Large intestine (tissue), 3 donors: ENCODE measurements at regions not wholly inside any gene's neighbourhood (a gene's known extent, or its start where the extent isn't known, plus 50 kb on each side); places are given as distances from the start of the nearest gene placed in this dataset.
A peak's percentile ranks its signal among the peaks of the same experiment; 100 is the strongest.

ENCODE experiments used
- DNase-seq, 2 donors: peaks; one replicate each; pipeline versions ENCODE4 v3.0.0 to v3.0.0-alpha.2; 2013
- H3K27ac ChIP-seq: one replicate; pipeline ENCODE4 v1.5.1; 2013; ENCODE audit warnings: low read length
- H3K27me3 ChIP-seq: 2 replicates; pipeline ENCODE4 v1.6.1; 2013; ENCODE audit warnings: low read length; ENCODE audit not compliant: control insufficient read depth, insufficient read depth
- H3K36me3 ChIP-seq: 2 replicates; pipeline ENCODE4 v1.6.1; 2013; ENCODE audit warnings: low read length; ENCODE audit not compliant: control insufficient read depth, insufficient read depth
- H3K4me1 ChIP-seq: one replicate; pipeline ENCODE4 v1.6.1; 2013; ENCODE audit warnings: low read length; ENCODE audit not compliant: control insufficient read depth, insufficient read depth
- H3K4me3 ChIP-seq: one replicate; pipeline ENCODE4 v1.5.1; 2013; ENCODE audit warnings: low read length
- H3K9me3 ChIP-seq: one replicate; pipeline ENCODE4 v1.6.1; 2013; ENCODE audit warnings: mild to moderate bottlenecking, low read depth, low read length, moderate library complexity; ENCODE audit not compliant: control insufficient read depth
- WGBS: methylation state at CpG from one replicate; pipeline ENCODE4 v1.1.5; 2013; ENCODE audit warnings: low lambda C conversion rate; ENCODE audit not compliant: insufficient coverage; 5-methylcytosine and 5-hydroxymethylcytosine counted together

DNA sequence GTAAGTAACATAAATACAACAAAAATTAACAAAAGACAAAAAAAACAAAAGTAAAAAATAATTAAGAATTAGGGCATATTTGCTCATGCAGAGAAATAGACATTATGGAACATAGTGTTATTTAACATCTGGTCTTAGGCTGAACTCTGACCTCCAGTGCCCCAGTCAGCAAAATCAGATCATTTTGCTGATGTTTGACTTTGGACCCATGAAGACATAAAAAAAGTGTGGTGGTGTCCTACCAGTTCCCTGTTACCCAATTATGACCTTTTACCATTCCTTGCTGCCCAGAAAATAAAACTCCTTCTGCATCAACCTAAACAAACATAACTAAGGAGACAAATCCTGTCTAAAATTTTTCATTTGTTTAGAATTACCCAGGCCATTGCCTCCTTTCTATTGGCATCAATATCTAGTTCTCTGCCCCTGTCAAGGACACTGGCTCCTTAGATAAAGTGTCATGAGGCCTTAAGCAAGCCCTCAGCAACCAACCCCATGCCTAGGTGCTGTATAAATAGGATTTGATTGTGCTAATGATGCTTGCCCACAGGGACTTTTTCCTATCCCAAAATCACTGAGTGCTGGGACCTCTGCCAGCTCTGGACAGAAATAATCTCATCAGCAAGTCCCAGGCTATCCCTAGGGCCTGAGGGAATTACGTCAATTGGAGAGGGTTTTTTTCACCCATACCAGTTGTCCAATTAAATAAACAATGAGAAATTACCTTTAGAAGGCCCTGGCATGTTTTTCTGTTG is 334.5 kb upstream of the UMPS start:
- Histone ChIP-seq H3K36me3 (no peaks in the 10 kb centered on the region), H3K27me3 (no peaks in the 10 kb centered on the region), H3K4me3 (no peak overlapping the region), H3K4me1 (peaks cover 43% of the 10 kb centered on the region), H3K9me3 (no peaks in the 10 kb centered on the region), H3K27ac (peak overlapping the region; percentile 86)
- peak; percentile 53 to 75 for DNase-seq
- WGBS: no CpG with 5 or more reads among the region's 1 CpG

DNA sequence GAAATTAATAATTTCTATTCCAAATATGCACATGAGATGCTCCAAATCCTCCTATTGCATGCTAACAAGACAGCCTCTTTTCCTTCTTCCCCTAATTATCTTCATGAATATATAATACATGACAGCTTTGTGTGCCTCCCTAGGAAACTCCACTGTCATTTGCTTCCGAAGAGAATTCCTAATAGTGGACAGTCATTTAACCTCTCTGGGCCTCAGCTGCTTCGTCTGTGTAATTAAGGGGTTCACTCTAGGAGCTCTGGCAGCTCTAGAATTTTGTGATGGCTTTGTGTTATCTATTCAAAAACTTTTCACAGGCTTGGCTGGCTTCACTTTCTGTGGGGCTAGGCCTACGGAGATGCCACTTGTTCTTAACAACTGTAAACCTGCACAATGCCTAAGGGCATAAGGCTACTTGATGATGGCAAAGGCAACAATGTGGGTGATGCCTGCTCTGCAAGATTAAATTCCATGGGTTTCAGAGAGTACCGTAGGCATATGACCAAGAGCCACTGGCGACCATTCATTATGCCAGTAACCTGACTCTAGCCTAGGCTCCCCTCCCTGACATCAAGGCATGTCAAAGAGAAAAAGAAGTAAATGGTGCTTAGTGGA is 333.8 kb upstream of the UMPS start:
- no peaks in the 10 kb centered on the region for H3K36me3 ChIP-seq
- H3K9me3 ChIP-seq: no peaks in the 10 kb centered on the region
- H3K4me1 ChIP-seq: peaks cover 44% of the 10 kb centered on the region
- H3K4me3 ChIP-seq: no peak overlapping the region
- DNase-seq: no peak
- no peaks in the 10 kb centered on the region for H3K27me3 ChIP-seq
- H3K27ac ChIP-seq: peak overlapping the region; percentile 86
- no CpG with 5 or more reads among the region's 5 CpGs for WGBS

DNA sequence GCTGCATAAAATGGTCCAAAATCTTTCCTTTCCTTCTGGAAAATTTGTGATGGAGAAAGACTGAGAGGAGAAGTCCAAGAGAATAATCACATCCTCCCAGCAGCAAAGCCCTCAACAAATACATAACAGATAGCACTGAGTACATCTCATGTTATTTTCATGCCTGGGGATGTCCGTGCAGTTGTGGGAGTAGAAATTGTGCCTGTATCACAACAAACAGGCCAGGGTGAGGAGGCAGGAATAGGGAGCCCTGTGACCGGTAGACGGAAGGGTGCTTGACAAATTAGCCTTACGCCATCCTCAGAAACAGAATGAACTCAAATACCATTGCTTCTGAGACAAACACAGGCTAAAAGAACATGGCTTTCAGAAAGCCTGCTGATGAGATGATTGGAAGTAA is 333.2 kb upstream of the UMPS start:
- peaks cover 50% of the 10 kb centered on the region for H3K4me1 ChIP-seq
- H3K27ac ChIP-seq: peak overlapping the region; percentile 86
- H3K4me3 ChIP-seq: no peak overlapping the region
- H3K9me3 ChIP-seq: no peaks in the 10 kb centered on the region
- H3K36me3 ChIP-seq: no peaks in the 10 kb centered on the region
- no CpG with 5 or more reads among the region's 4 CpGs for WGBS
- no peaks in the 10 kb centered on the region for H3K27me3 ChIP-seq
- DNase-seq: no peak

DNA sequence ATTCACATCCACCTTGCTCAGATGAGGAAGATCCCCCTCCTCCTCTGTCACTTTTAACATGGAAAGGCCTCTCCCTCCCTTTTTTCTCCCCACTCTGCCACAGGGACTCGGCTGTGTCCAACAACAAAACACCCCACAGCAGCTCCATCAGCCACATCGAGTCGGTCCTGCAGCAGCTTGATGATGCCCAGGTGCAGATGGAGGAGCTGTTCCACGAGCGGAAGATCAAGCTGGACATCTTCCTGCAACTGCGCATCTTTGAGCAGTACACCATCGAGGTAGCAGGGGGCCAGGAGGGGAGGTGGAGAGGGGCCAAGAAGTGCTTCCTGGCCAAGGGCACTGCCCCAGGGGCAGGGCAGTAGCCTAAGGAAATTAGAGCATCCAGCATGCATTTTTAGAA is 331.7 kb upstream of the UMPS start:
- no peak for DNase-seq
- Histone ChIP-seq H3K27me3 (no peaks in the 10 kb centered on the region), H3K27ac (peak overlapping the region; percentile 86), H3K9me3 (no peaks in the 10 kb centered on the region), H3K36me3 (no peaks in the 10 kb centered on the region), H3K4me3 (no peak overlapping the region), H3K4me1 (peaks cover 52% of the 10 kb centered on the region)
- WGBS: no CpG with 5 or more reads among the region's 7 CpGs

DNA sequence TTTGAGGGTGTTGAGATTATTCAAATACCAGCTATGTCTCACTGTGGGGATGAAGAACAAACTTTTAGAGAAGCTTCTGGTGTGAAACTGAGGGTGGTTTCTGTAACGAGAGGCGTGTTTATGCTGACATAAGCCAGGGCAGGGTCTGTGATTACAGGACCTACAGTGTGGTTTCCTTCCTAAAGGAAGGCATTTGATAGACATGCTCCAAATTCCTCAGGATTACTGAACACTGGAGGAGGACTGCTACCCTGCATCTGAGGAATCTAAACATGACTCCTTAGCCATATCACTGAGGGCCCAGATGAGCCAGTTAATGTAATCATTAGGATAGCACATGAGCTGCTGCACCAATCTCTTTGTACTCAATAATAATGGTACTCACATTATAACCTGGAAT is 328.4 kb upstream of the UMPS start:
- H3K9me3 ChIP-seq: no peaks in the 10 kb centered on the region
- no peak for DNase-seq
- H3K27ac ChIP-seq: peak overlapping the region; percentile 23

DNA sequence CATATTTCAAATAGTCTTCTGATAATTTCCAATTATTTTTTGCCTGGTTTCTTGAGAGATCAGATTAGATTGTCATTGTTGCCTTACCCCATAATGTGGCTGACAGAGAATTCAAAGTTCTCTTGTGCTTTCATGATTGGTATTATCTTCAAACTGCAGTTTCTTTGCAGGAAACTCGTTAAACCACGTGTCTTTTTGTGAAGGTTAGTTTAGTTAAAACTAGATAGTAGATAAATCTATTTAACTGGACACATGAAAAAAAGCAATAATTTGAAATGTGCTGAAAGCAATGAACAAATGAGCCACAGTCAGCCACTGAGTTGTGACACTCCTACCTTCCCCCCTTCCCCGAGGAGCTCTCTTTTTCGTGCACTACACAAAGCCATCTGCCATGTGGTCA is 327.5 kb upstream of the UMPS start:
- Histone ChIP-seq H3K4me3 (no peak overlapping the region), H3K36me3 (no peaks in the 10 kb centered on the region), H3K27ac (peak overlapping the region; percentile 23), H3K27me3 (no peaks in the 10 kb centered on the region), H3K4me1 (peaks cover 18% of the 10 kb centered on the region), H3K9me3 (no peaks in the 10 kb centered on the region)
- DNase-seq: peak in 1 of 2 donors; percentile 53
- WGBS: 50% methylated on average over 3 of the region's 4 CpGs

More for the DNA sequence above, 328.4 kb upstream of the UMPS start:
- no peak overlapping the region for H3K4me3 ChIP-seq
- H3K36me3 ChIP-seq: no peaks in the 10 kb centered on the region
- peaks cover 27% of the 10 kb centered on the region for H3K4me1 ChIP-seq
- no peaks in the 10 kb centered on the region for H3K27me3 ChIP-seq
- no CpG with 5 or more reads among the region's 2 CpGs for WGBS

DNA sequence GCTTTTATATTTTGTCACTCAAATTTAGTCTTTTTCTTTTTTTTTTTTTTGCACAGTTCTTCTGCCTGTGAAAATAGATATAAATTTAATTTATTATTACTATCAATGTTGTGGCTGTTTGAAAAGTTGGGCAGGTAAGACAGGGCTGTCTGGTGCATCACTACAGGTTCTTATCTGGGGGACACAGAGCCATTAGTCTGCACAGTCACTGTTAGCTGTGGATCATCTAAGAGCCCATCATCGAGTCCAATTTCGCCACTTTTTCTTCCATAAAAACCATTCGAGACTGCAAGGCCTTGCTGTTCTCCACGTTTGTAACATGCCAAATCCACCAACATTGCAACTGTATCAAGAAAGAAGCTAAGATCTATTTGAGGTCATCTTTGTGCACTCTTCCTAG is 325.6 kb upstream of the UMPS start:
- Histone ChIP-seq H3K27ac (no peak overlapping the region), H3K4me1 (peaks cover 10% of the 10 kb centered on the region), H3K36me3 (no peaks in the 10 kb centered on the region), H3K27me3 (no peaks in the 10 kb centered on the region), H3K4me3 (no peak overlapping the region), H3K9me3 (no peaks in the 10 kb centered on the region)
- DNase-seq: no peak
- no CpG with 5 or more reads among the region's 4 CpGs for WGBS

DNA sequence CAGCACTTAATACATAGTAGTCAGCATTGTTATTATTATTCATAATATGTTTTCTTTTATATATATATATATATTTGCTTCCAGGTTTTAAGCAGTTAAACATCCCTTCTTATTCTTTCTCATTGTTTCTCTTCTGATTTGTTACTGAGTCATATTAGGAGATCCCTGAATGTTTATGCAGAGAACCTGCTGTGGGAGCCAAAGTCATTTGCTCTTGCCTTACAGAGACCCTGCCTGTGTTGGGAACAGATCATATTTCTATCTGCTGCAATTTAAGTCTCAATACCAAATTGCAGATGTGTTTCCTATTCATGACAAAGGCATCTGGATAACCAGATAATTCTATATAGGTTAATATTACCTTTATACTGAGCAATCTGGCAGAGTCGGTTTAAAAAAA is 323.0 kb upstream of the UMPS start:
- H3K27me3 ChIP-seq: no peaks in the 10 kb centered on the region
- no peak overlapping the region for H3K4me3 ChIP-seq
- H3K36me3 ChIP-seq: no peaks in the 10 kb centered on the region
- peaks cover 2% of the 10 kb centered on the region for H3K9me3 ChIP-seq
- no CpG with 5 or more reads among the region's 1 CpG for WGBS
- no peak for DNase-seq
- peaks cover 11% of the 10 kb centered on the region for H3K4me1 ChIP-seq
- H3K27ac ChIP-seq: no peak overlapping the region

DNA sequence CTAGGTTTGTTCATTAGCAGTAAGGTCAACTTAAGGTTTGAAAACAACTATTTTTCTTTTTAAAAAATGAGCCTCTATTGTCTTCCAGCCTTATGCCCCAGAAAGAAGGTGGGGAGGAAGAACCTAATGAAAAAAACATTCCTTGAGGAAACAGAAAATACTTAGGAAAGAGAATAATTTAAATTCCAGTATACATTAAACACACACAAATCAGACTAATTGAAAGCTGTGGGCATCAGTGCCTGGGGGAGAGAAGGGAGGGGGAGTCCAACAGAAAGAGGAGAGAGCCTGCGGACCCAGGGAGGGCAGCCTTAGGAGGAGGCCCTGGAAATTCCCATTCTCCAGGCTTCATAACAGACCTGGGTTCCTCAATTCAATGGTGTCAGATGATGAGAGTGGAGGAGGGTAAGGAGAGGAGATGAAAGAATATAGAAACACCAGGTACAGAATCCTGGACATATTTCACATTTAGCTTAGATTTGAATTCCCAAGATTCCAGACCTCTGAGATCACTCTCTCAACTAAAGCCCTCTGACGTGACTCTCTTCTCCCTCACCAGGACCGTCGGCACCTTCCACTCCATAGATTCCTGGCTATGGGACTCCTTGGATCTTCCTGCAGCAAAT is 320.5 kb upstream of the UMPS start:
- no peak overlapping the region for H3K4me3 ChIP-seq
- no peaks in the 10 kb centered on the region for H3K27me3 ChIP-seq
- no peak for DNase-seq
- no CpG with 5 or more reads among the region's 4 CpGs for WGBS
- H3K9me3 ChIP-seq: peaks cover 2% of the 10 kb centered on the region
- peak overlapping the region; percentile 61 for H3K27ac ChIP-seq
- H3K36me3 ChIP-seq: no peaks in the 10 kb centered on the region
- peaks cover 31% of the 10 kb centered on the region for H3K4me1 ChIP-seq

DNA sequence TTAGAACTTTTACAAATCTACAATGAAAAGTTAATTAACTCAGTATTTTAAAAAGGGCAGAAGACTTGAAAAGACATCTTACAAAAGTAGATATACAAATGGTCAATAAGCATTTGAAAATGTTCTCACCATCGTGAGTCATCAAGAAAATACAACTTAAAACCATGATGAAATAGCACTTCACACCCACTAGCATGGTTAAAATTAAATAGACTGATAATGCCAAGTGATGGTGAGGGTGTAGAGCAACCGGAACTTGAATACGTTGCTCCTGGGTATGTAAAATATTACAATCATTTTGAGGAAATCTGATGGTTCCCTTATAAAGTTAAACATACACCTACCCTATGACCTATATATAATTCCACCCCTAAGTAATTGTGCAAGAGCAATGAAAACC is 319.8 kb upstream of the UMPS start:
- Histone ChIP-seq H3K36me3 (no peaks in the 10 kb centered on the region), H3K4me3 (no peak overlapping the region), H3K4me1 (peaks cover 31% of the 10 kb centered on the region), H3K27me3 (no peaks in the 10 kb centered on the region), H3K27ac (peak overlapping the region; percentile 61), H3K9me3 (peaks cover 2% of the 10 kb centered on the region)
- WGBS: no CpG with 5 or more reads among the region's 3 CpGs
- peak in 1 of 2 donors; percentile 37 for DNase-seq
